GM18499 (cell line): ENCODE measurements at regions not wholly inside any gene's neighbourhood (a gene's known extent, or its start where the extent isn't known, plus 50 kb on each side); places are given as distances from the start of the nearest gene placed in this dataset.
"Not testable (repeated sequence)": the region's sequence is repeated elsewhere in the genome, so short reads cannot be mapped to it uniquely, and the experiment has no call there.

Experiments used
- ATAC-seq: cut with Tn5 transposase; IDR thresholded peaks from one replicate; pipeline ENCODE4 v1.9.1; 2021; ENCODE audit warnings: moderate number of reproducible peaks; ENCODE audit not compliant: insufficient read depth, unreplicated experiment

DNA sequence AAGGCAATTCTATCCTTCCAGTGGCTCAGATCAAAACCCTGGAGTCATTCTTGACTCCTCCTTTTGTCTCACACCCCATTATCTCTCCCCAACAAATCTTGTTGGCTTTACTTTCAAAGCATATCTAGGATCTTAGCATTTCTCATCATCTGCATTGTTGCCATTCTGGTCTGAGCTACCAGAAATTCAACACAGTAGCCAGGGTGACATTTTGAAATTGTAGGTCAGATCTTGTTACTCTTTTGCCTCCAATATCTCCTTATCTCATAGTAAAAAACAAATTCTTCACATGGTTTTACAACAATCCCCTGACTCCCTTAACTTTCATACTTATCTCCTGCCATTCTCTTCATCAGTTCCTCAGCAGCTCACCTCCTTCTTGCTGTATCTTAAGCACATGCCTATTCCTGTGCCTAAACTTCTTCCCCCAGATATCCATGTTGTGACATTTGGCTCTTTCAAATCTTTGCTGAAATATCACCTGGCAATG is 115.8 kb downstream of the KLF5 start:
- no peak for ATAC-seq

DNA sequence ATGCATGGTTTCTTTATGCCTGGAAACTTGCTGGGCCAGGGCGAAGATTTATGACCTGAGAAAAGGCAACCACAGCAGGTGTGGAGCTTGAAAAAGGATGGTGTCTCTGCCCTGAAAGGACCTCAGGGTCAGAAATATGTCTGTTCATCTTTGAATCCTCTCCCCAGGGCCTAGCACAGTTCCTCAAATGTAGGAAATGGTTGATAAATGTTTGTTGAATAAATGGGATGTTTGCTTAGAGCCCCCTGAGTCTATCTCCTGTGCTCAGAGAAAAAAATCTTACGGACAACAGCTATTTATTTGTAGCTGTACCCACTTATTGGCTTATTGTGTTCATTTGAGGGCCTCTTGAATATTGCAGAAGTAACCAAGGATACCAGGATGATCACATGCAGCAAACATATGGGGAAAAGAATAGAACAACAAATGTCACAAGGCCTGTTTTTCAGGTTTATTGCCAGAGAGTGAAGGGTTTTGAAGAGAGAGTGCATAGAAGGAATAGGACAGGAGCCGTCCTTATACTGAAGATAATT is 114.5 kb downstream of the KLF5 start:
- no peak for ATAC-seq

GRCh38 chr13:73171926-73172325 is 113.1 kb downstream of the KLF5 start:
- no peak for ATAC-seq

DNA sequence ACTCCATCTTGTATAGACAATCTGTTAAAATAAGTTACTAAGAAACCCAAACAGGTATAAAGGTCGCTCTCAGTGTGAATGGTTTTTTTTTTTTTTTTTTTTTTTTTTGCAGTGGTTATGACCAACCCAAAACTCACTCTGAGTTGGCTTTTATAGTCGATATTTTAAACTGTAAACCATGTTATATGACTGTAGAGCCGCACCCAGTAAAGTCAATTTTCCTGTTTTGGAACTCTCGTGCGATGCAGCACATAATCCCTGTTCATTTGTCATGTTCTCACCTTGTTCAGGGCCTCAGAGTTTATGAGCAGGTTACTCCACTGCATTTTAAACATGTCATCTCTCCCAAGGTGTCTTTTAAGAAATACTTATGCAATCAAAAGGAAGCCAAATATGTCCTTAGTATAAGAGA is 112.5 kb downstream of the KLF5 start:
- ATAC-seq = no peak

DNA sequence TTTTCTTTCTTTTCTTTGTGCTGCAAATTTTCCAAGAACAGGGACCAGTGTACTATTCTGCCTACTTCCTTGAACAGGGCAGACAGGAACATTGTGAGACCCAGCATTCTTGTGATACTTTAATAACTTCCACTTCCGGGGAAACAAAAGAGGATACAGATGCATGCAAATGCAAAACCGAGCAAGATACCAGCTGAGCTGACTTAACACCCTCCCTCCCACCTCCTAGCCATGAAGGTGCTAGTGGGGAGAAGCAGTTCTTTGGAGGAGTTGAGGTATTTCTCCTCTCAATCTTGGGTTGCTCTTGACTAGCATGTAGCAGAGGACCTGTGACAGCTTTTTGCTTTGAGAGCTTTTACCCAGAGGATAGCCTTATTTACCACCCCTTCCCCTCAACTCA is 111.2 kb downstream of the KLF5 start:
- no peak for ATAC-seq

DNA sequence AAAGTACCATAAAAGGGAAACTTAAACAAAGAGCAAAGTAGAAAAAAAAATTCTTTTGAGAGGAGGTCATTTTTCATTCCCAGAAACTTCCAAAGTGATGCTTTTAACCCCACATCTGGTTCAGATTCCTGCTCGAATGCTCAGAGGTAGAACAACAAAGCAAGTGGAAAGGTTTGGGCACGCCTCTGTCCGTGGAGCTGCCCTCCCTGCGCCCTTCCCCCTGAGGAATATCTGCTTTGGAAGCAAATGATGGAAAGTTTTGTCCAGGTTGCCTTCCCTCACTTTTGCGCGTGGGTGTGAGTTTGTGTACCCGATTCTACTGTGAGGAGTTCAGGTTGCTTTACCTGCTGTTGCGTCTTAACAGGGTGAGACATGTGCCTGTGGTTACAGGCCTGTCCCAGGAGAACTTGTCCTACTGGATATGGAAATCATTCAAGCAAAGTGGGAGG is 110.2 kb downstream of the KLF5 start:
- ATAC-seq = no peak

GRCh38 chr13:73168226-73168952 is 109.6 kb downstream of the KLF5 start:
- no peak for ATAC-seq

DNA sequence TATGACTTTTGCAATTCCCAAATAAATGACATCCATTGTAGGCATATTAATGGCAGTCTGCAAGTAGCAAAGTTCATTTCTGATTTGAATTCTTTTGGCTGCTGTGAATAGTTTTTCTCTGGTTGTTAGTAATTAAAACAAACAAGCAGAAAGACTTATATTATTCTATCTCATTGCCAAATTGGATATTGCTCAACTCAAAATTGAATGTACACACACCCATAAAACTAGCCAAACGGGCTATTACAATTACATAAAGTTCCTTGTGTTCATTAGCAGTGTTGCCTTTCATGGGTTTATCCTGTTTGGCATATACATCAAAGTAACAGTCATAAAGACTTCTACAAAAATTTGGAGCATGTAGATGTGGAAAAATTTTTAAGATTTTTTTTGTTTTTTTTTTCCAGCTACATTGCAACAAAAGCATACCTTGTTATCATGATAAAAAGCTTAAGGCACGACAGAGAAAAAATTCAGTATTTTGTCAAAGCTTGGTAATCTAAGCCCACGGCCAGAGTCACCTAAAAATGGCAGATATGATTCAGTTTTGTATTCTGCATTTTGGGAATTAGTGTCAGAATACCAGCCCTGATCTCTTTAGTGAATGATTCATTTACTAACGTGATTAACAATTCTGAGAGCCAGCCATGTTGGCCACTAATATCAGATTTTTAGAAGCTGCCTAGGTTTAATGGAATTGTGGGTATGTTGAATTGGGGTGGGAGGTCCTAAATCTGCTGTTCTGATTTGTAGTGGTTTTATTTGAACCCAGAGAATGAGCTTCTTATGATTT is 108.4 kb downstream of the KLF5 start:
- no peak for ATAC-seq

DNA sequence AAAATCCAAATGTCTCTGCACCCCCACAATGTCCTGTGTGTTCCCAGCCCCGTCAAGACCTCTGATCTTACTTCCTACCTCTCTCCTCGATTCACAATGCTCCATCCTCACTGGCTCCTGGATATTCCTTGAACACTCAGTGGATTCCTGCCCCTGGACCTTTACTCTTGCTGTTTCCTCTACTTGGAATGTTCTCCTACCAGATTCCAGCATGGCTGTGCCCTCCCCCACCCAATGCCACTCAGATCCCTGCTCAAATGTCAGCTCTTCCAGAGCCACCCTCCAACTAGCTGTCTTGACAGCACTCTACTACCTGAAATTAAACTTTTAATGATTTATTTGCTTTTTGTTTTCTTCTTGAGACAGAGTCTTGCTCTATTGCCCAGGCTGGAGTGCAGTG is 107.4 kb downstream of the KLF5 start:
- no peak for ATAC-seq

DNA sequence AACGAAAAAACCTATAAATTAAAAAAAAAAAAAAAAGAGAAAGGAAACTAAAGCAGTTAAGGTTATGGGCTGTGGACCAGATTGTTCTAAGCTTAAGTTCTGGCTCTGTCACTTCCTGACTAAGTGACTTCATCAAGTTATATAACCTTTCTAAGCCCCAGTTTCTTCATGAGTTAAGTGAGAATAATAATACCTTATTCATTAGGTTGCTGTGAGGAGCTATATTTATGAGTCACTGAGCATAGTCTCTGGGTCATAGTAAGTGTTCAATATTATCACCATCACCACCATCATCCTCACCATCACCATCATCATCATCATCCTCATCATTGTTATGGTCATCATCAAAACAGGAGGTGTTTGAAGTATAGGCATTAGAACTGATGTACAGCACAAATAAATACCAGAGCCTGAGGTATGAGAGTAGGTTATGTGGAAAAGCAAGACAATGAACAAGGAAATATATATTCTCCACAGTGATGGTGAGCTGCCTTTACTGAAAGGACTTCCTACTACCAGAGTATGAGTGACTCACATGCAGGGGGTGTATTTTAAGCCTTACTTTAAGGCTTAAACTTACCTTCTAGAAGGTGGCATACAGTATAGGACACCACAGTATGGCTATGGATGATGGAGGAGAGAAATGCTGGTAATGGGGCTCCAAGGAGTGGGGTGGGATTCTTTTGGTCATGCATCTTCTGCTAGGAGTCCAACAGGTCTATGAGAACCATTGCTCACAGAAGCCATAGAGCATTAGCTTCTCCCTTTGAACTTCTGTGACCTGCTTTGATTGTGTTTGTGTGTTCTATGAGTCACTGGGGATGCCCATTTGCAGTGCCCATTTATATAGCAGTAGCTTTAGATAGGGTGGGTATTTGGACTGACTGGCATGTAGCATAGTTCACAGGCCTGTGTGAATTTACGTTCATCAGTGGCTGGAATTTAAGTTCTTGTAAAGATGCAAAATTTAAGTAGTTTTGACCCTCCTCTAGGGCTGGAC is 104.4 kb downstream of the KLF5 start:
- ATAC-seq = no peak

DNA sequence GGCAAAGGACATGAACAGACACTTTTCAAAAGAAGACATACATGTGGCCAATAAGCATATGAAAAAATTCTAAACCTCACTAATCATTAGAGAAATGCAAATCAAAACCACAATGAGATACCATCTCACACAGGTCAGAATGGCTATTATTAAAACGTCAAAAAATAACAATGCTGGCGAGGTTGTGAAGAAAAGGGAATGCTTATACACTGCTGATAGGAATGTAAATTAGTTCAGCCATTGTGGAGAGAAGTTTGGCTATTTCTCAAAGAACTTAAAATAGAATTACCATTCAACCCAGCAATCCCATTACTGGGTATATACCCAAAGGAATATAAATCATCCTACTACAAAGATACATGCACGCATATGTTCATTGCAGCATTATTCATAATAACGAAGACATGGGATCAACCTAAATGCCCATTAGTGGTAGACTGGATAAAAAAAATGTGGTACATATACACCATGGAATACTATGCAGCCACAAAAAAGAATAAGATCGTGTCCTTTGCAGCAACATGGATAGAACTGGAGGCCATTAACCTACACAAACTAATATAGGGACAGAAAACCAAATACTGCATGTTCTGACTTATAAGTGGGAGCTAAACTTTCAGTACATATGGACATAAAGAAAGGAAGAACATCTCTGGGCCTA is 101.7 kb downstream of the KLF5 start:
- not testable (repeated sequence) for ATAC-seq

DNA sequence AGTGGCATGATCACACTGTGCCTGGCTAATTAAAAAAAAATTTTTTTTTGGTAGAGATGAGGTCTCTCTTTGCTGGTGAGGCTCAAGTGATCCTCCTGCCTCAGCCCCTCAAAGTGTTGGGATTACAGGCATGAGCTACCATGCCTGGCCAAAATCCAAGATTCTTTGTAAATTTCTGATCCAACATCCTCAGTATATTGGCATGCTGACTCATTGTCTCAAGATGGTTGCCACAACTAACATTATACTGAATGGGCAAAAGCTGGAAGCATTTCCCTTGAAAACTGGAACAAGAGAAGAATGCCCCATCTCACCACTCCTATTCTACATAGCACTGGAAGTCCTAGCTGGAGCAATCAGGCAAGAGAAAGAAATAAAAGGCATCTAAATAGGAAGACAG is 100.0 kb downstream of the KLF5 start:
- ATAC-seq = no peak

DNA sequence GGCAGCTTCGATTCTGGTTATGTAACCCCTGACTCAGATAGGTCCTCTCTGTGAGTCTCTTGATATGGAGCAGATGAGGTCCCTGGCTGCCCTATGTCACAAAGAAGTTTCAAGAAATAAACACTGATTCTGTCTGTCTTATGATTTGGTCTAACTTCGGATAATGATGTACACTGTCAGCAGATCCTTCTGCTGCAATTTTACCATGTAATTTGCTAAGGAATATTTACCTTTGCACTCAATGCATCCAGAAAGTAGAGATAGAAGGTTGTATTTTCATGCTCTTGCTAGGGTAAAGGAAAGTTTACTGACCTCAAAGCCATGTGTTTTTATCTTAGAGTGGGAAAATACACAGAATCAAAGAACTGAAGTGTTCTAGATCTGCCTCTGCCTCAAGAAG is 98.2 kb downstream of the KLF5 start:
- ATAC-seq = no peak

- ATAC-seq = no peak
Measured at GRCh38 chr13:73146707-73147106, 87.9 kb downstream of the KLF5 start.

DNA sequence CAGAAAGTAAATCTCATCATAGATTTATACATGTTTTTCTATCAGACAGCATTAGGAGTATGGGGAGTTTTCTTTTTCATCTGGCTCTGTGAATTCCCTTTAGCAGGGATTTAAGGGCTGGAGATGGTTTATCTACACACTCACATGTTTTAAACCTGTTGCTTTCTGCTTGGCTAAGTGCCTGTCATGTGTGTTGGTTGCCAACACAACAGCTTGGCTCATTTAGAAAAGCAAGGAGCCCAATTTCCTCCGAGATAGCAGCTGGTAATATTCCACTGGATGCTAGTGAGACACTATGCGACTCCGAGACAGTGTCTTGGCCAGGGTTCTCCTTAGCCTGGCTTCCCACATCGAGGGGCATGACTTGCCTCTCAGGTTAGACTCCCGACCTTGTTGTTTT is 83.3 kb downstream of the KLF5 start:
- no peak for ATAC-seq

GRCh38 chr13:73141292-73141771 is 82.5 kb downstream of the KLF5 start:
- ATAC-seq = no peak

DNA sequence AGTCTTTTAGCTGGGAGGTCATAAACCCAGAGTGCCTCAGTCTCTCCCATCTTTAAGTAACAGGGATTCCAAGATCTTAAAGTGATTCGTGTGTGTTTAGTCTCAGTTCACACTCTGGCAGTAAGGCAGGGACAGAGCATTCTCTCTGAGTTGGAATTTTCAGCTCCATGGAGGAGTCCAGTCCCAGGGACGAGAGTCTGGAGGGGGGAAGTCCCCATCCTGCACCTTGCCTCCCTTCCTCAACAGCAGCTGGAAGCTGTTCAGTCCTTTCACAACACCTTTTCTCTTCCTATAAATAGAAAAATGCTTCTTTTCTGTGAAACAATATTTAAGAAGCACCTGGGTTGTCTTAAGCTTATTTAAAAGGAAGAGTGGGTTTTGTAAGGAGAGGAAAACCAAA is 82.0 kb downstream of the KLF5 start:
- no peak for ATAC-seq

DNA sequence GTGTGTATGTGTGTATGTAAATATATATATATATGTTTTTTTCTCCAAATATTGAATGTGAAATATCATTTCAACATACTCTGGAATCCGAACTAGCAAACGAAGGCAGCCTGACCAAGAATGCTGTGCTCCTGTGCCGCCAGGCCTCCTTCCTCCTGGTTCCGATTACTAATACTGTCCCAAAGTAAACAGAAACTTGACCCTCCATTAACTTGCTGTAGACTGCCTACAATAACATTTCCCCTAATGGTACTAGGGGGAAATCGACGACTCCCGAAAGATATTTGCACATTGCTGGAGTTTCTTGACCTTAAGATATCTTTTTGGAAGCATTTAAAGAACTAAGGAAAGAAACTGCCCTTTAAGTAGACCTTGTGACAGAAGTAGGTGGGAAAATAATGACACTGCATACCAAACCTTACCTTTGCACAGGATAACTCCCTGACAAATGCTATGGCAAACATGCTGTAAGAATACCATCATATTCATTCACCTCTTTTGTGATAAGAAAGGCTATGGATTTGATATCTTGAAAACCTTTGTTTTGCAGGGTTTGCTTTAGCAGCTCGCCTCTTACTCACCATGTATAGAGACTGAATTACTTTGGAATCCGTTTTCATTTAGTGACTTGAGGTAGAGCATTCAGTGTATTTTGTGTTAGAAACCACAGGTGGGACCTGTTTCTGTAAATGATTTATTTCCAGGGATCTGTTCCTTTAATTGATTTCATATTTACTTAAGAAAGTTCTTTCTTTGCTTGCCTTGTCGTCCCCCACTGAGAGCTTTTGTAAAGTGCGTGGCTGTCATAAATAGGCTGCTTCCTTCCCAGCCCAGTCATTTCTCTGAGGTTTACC is 80.1 kb downstream of the KLF5 start:
- ATAC-seq = no peak

- no peak for ATAC-seq
Measured at GRCh38 chr13:73138276-73138637, 79.5 kb downstream of the KLF5 start.
